ENCODE measurements at regions not wholly inside any gene's neighbourhood (a gene's known extent, or its start where the extent isn't known, plus 50 kb on each side); places are given as distances from the start of the nearest gene placed in this dataset.

- peak; percentile 77 for TF ChIP-seq ZNF513 (tag by site-specific recombination; IDR thresholded peaks at IDR 0.05)
- TF ChIP-seq GLIS2 (tag by site-specific recombination; IDR thresholded peaks at IDR 0.05), result peak; percentile 63
- peak; percentile 99 for TF ChIP-seq ZNF600 (tag by site-specific recombination; IDR thresholded peaks at IDR 0.05)
- TF ChIP-seq ZNF529 (tag by site-specific recombination; IDR thresholded peaks at IDR 0.05; ENCODE audit: insufficient replicate concordance), result no peak
- no peak for TF ChIP-seq ZNF704 (tag by site-specific recombination; IDR thresholded peaks at IDR 0.05)
- TF ChIP-seq HIC1 (tag by site-specific recombination; IDR thresholded peaks at IDR 0.05), result peak; percentile 60; the same call in 1 of the 2 replicates
- no peak for TF ChIP-seq ZNF174 (tag by site-specific recombination; IDR thresholded peaks at IDR 0.05)
- TF ChIP-seq ZFP41 (tag by site-specific recombination; IDR thresholded peaks at IDR 0.05; ENCODE audit: borderline replicate concordance), result no peak
- TF ChIP-seq ZBTB1 (tag by site-specific recombination; IDR thresholded peaks at IDR 0.05), result no peak
- no peak for TF ChIP-seq YY1 (tag by site-specific recombination; IDR thresholded peaks at IDR 0.05)
- TF ChIP-seq ZNF350 (tag by site-specific recombination; IDR thresholded peaks at IDR 0.05), result no peak
- no peak for TF ChIP-seq ATF2 (tag by site-specific recombination; IDR thresholded peaks at IDR 0.05; ENCODE audit: low read depth)
- no peak; the same call in 1 of the 2 replicates for TF ChIP-seq ZNF148 (tag by site-specific recombination; IDR thresholded peaks at IDR 0.05; ENCODE audit: borderline replicate concordance)
- TF ChIP-seq GLI2 (tag by site-specific recombination; IDR thresholded peaks at IDR 0.05; ENCODE audit: borderline replicate concordance, low read depth), result no peak
- no peak for TF ChIP-seq MYNN (tag by site-specific recombination; IDR thresholded peaks at IDR 0.05; ENCODE audit: borderline replicate concordance)
- TF ChIP-seq PRDM4 (tag by site-specific recombination; IDR thresholded peaks at IDR 0.05), result no peak
- TF ChIP-seq ZNF626 (tag by site-specific recombination; IDR thresholded peaks at IDR 0.05), result no peak
- TF ChIP-seq ZNF610 (tag by site-specific recombination; IDR thresholded peaks at IDR 0.05; ENCODE audit: borderline replicate concordance), result no peak
- TF ChIP-seq ZNF292 (tag by site-specific recombination; IDR thresholded peaks at IDR 0.05; ENCODE audit: borderline replicate concordance, low read depth), result no peak
- no peak for TF ChIP-seq GLIS1 (tag by site-specific recombination; IDR thresholded peaks at IDR 0.05)
- no peak for TF ChIP-seq PRDM2 (tag by site-specific recombination; IDR thresholded peaks at IDR 0.05; ENCODE audit: borderline replicate concordance)
Measured at GRCh38 chr1:234997201-234997895, 131.3 kb downstream of the TOMM20 start (continued).

All from HEK293 (cell line).